H1 (cell line): ENCODE measurements at regions not wholly inside any gene's neighbourhood (a gene's known extent, or its start where the extent isn't known, plus 50 kb on each side); places are given as distances from the start of the nearest gene placed in this dataset.

Source experiments
- CTCF ChIA-PET: fragments of 300-600 bp; sonication (Branson Sonifier 250); formaldehyde crosslinking; loops from one replicate; lab custom pipeline; 2021; ENCODE audit not compliant: partially characterized antibody; lab: Charles Lee
- POLR2A ChIA-PET: fragments of 300-600 bp; sonication (Branson Sonifier 250); formaldehyde crosslinking; loops from one replicate; lab custom pipeline; 2021; ENCODE audit warnings: inconsistent platforms; ENCODE audit not compliant: partially characterized antibody; lab: Charles Lee
- DNase-seq, 2 experiments: peaks; one replicate each; pipeline versions ENCODE4 v3.0.0 to v3.0.0-alpha.2; 2010 to 2022; ENCODE audit warnings: low spot score in 2 of 2, low read depth in 1 of 2, mixed read lengths in 1 of 2
- FAIRE-seq: peaks from 2 replicates; lab custom pipeline; 2011; peaks lifted over from hg19 to GRCh38; lab: Jason Lieb, UNC
- H2AFZ ChIP-seq: 2 replicates; pipeline ENCODE4 v1.8.1; 2012; ENCODE audit warnings: low read length, inconsistent platforms
- H2AK5ac ChIP-seq: 2 replicates; pipeline ENCODE4 v1.6.1; 2013; ENCODE audit warnings: low read depth, low read length
- H2BK120ac ChIP-seq: replicated peaks from 2 replicates; pipeline ENCODE3; 2013; ENCODE audit warnings: low read depth, low read length, inconsistent platforms
- H2BK12ac ChIP-seq: 2 replicates; pipeline ENCODE4 v1.6.1; 2013; ENCODE audit warnings: low read depth, low read length
- H2BK15ac ChIP-seq: 2 replicates; pipeline ENCODE4 v1.6.1; 2013; ENCODE audit warnings: low read length
- H2BK20ac ChIP-seq: 2 replicates; pipeline ENCODE4 v1.6.1; 2013; ENCODE audit warnings: low read length
- H2BK5ac ChIP-seq: 2 replicates; pipeline ENCODE4 v1.6.1; 2013; ENCODE audit warnings: low read depth, low read length
- H3K14ac ChIP-seq: 2 replicates; pipeline ENCODE4 v1.6.1; 2013; ENCODE audit warnings: inconsistent platforms; ENCODE audit not compliant: insufficient read length
- H3K18ac ChIP-seq: 2 replicates; pipeline ENCODE4 v1.6.1; 2013; ENCODE audit warnings: low read length; ENCODE audit errors: extremely low read depth
- H3K23ac ChIP-seq: 2 replicates; pipeline ENCODE4 v1.6.1; 2013; ENCODE audit warnings: inconsistent platforms; ENCODE audit not compliant: insufficient read length
- H3K23me2 ChIP-seq: 2 replicates; pipeline ENCODE4 v1.6.1; 2013; ENCODE audit warnings: low read depth, low read length
- H3K27ac ChIP-seq: 2 replicates; pipeline ENCODE4 v1.6.1; 2011; ENCODE audit warnings: low read depth, low read length, inconsistent platforms
- H3K27me3 ChIP-seq, 4 experiments: replicated peaks in 1 of 4; 1 replicate in 1 of 4; 2 replicates in 3 of 4; pipeline versions ENCODE4 v1.6.1 to v1.8.1; 2011 to 2013; ENCODE audit warnings: low read length in 3 of 4, mild to moderate bottlenecking in 3 of 4, inconsistent platforms in 2 of 4, mixed read lengths in 2 of 4, moderate library complexity in 1 of 4; ENCODE audit not compliant: control insufficient read depth in 3 of 4, insufficient read depth in 3 of 4; ENCODE audit errors: extremely low read depth in 1 of 4
- H3K36me3 ChIP-seq, 4 experiments: 2 replicates each; pipeline versions ENCODE4 v1.6.1 to v1.8.1; 2011 to 2013; ENCODE audit warnings: mild to moderate bottlenecking in 4 of 4, low read length in 3 of 4, moderate library complexity in 2 of 4, control low read depth in 1 of 4, inconsistent platforms in 1 of 4; ENCODE audit not compliant: insufficient read depth in 4 of 4, control insufficient read depth in 2 of 4
- H3K4ac ChIP-seq: replicated peaks from 2 replicates; pipeline ENCODE3; 2013; ENCODE audit warnings: low read length, low read depth, mixed read lengths, inconsistent platforms; ENCODE audit not compliant: insufficient read length
- H3K4me1 ChIP-seq, 4 experiments: replicated peaks in 1 of 4; 1 replicate in 1 of 4; 2 replicates in 3 of 4; pipeline versions ENCODE4 v1.6.1 to v1.8.1; 2011 to 2013; ENCODE audit warnings: low read length in 3 of 4, inconsistent platforms in 2 of 4, mixed read lengths in 1 of 4; ENCODE audit not compliant: insufficient read depth in 4 of 4, control insufficient read depth in 3 of 4
- H3K4me2 ChIP-seq, 2 experiments: 2 replicates each; pipeline versions ENCODE4 v1.6.1 to v1.8.1; 2011 to 2013; ENCODE audit warnings: low read depth in 2 of 2, low read length in 2 of 2, control low read depth in 1 of 2, inconsistent platforms in 1 of 2, mild to moderate bottlenecking in 1 of 2; ENCODE audit not compliant: insufficient read depth in 1 of 2
- H3K4me3 ChIP-seq, 4 experiments: fragments of 200-600, 300-600 bp in 1 of 4; sonication (generic), shearing (Covaris generic), sonication (Bioruptor Twin) in 1 of 4; 2 replicates each; pipeline versions ENCODE4 v1.5.1 to v1.8.1; 2011 to 2016; ENCODE audit warnings: low read length in 4 of 4, low read depth in 3 of 4, control low read depth in 2 of 4, inconsistent platforms in 2 of 4, mild to moderate bottlenecking in 2 of 4, mixed read lengths in 1 of 4, moderate library complexity in 1 of 4; ENCODE audit not compliant: insufficient read depth in 2 of 4; ENCODE audit errors: extremely low read depth in 1 of 4
- H3K56ac ChIP-seq: replicated peaks from 2 replicates; pipeline ENCODE3; 2013; ENCODE audit warnings: low read depth, mild to moderate bottlenecking, mixed read lengths, low read length, inconsistent platforms; ENCODE audit not compliant: insufficient read length
- H3K79me1 ChIP-seq: 2 replicates; pipeline ENCODE4 v1.6.1; 2013; ENCODE audit warnings: low read depth, low read length, control low read depth
- H3K79me2 ChIP-seq, 2 experiments: 2 replicates each; pipeline versions ENCODE4 v1.6.1 to v1.8.1; 2012 to 2013; ENCODE audit warnings: low read length in 2 of 2, mild to moderate bottlenecking in 2 of 2, inconsistent platforms in 1 of 2; ENCODE audit not compliant: insufficient read depth in 2 of 2, control insufficient read depth in 1 of 2
- H3K9ac ChIP-seq, 4 experiments: replicated peaks in 1 of 4; 1 replicate in 1 of 4; 2 replicates in 3 of 4; pipeline versions ENCODE4 v1.6.1 to v1.8.1; 2011 to 2013; ENCODE audit warnings: low read depth in 3 of 4, low read length in 3 of 4, control low read depth in 2 of 4, mild to moderate bottlenecking in 2 of 4, moderate library complexity in 2 of 4, inconsistent platforms in 1 of 4; ENCODE audit errors: extremely low read depth in 1 of 4
- H3K9me3 ChIP-seq, 2 experiments: 2 replicates each; pipeline versions ENCODE4 v1.6.1 to v1.8.1; 2012 to 2013; ENCODE audit warnings: mild to moderate bottlenecking in 2 of 2, moderate library complexity in 2 of 2, control low read depth in 1 of 2, inconsistent platforms in 1 of 2, low read depth in 1 of 2, low read length in 1 of 2, mixed read lengths in 1 of 2; ENCODE audit not compliant: insufficient read depth in 2 of 2
- H4K20me1 ChIP-seq, 2 experiments: replicated peaks in 1 of 2; 2 replicates each; pipeline versions ENCODE3 to v1.8.1; 2011 to 2013; ENCODE audit warnings: inconsistent platforms in 2 of 2, low read length in 2 of 2, mild to moderate bottlenecking in 1 of 2; ENCODE audit not compliant: insufficient read depth in 2 of 2, control insufficient read depth in 1 of 2
- H4K5ac ChIP-seq: 2 replicates; pipeline ENCODE4 v1.6.1; 2013; ENCODE audit warnings: low read length, low read depth, mixed read lengths, inconsistent platforms; ENCODE audit not compliant: insufficient read length
- H4K8ac ChIP-seq: 2 replicates; pipeline ENCODE4 v1.8.0; 2013; ENCODE audit warnings: mild to moderate bottlenecking, moderate library complexity, low read length, inconsistent platforms; ENCODE audit not compliant: insufficient read depth; ENCODE audit errors: extremely low read depth
- H4K91ac ChIP-seq: replicated peaks from 2 replicates; pipeline ENCODE3; 2013; ENCODE audit warnings: low read length, mixed read lengths, inconsistent platforms; ENCODE audit not compliant: insufficient read length
- WGBS, 2 experiments: shearing (Covaris generic) in 1 of 2; methylation state at CpG; one replicate each; pipeline versions ENCODE4 v1.1.6 to v1.1.7; 2013 to 2015; ENCODE audit warnings: low lambda C conversion rate in 2 of 2, mixed read lengths in 2 of 2, inconsistent platforms in 1 of 2, low coverage in 1 of 2, missing lambda C conversion rate in 1 of 2; ENCODE audit not compliant: insufficient replicate concordance in 2 of 2, insufficient coverage in 1 of 2, insufficient read length in 1 of 2; ENCODE audit errors: extremely low coverage in 1 of 2, missing lambda C conversion rate in 1 of 2; 5-methylcytosine and 5-hydroxymethylcytosine counted together
- TF ChIP-seq, protein P1 (sequence below): fragments of 300-600 bp; sonication (generic); IDR thresholded peaks from 2 replicates; pipeline ENCODE4 v1.7.1; 2012; ENCODE audit warnings: low read length, moderate library complexity, mild to moderate bottlenecking, inconsistent platforms; ENCODE audit not compliant: insufficient replicate concordance

DNA sequence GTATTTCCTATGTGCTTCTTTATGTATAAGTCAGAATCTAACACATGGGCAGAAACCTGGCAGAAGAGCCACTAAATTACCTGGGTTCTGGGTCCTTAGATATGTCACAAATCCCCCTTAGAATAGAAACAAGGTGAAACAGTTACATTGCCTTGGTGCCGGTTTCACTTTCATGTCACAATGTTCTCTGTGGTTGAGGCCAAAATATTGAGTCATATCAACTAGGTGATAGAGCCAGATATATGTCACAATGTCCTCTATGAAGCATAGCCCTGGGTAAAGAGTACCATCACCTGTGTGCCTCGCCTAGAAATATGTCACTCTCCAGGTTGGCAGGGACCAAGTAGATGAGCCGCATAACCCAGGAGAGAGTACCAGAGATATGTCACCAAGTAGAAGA lies 899.8 kb upstream of the TSPY4 start:
- Histone ChIP-seq H3K4ac (no peak overlapping the region), H3K4me2 (no peak overlapping the region), H3K56ac (no peak overlapping the region), H3K4me3 (no peak overlapping the region), H3K27ac (no peak overlapping the region), H2BK120ac (no peak overlapping the region), H4K91ac (no peak overlapping the region), H4K5ac (no peak overlapping the region), H2BK5ac (no peak overlapping the region), H3K18ac (no peak overlapping the region), H4K20me1 (no peaks in the 10 kb centered on the region), H2BK12ac (no peak overlapping the region), H3K4me1 (no peaks in the 10 kb centered on the region), H3K79me2 (no peaks in the 10 kb centered on the region), H2AK5ac (no peak overlapping the region), H3K23me2 (no peaks in the 10 kb centered on the region), H3K79me1 (no peaks in the 10 kb centered on the region), H2BK15ac (no peak overlapping the region), H3K27me3 (no peaks in the 10 kb centered on the region), H3K23ac (no peak overlapping the region), H3K9me3 (peaks cover 18 to 84% of the 10 kb centered on the region in 2 experiments; a peak in 2 of 4 replicates), H3K9ac (no peak overlapping the region), H3K14ac (no peak overlapping the region), H2BK20ac (no peak overlapping the region), H3K36me3 (no peaks in the 10 kb centered on the region), H4K8ac (no peak overlapping the region), H2AFZ (no peak overlapping the region)
- WGBS, 2 experiments, result 81% methylated on average over 3 of the region's 3 CpGs; no CpG with 5 or more reads in 1 of the 2 experiments
- FAIRE-seq, result no peak
- CTCF ChIA-PET, result no interaction called here
- DNase-seq, result no peak
- POLR2A ChIA-PET, result no interaction called here
- TF ChIP-seq, protein P1, sequence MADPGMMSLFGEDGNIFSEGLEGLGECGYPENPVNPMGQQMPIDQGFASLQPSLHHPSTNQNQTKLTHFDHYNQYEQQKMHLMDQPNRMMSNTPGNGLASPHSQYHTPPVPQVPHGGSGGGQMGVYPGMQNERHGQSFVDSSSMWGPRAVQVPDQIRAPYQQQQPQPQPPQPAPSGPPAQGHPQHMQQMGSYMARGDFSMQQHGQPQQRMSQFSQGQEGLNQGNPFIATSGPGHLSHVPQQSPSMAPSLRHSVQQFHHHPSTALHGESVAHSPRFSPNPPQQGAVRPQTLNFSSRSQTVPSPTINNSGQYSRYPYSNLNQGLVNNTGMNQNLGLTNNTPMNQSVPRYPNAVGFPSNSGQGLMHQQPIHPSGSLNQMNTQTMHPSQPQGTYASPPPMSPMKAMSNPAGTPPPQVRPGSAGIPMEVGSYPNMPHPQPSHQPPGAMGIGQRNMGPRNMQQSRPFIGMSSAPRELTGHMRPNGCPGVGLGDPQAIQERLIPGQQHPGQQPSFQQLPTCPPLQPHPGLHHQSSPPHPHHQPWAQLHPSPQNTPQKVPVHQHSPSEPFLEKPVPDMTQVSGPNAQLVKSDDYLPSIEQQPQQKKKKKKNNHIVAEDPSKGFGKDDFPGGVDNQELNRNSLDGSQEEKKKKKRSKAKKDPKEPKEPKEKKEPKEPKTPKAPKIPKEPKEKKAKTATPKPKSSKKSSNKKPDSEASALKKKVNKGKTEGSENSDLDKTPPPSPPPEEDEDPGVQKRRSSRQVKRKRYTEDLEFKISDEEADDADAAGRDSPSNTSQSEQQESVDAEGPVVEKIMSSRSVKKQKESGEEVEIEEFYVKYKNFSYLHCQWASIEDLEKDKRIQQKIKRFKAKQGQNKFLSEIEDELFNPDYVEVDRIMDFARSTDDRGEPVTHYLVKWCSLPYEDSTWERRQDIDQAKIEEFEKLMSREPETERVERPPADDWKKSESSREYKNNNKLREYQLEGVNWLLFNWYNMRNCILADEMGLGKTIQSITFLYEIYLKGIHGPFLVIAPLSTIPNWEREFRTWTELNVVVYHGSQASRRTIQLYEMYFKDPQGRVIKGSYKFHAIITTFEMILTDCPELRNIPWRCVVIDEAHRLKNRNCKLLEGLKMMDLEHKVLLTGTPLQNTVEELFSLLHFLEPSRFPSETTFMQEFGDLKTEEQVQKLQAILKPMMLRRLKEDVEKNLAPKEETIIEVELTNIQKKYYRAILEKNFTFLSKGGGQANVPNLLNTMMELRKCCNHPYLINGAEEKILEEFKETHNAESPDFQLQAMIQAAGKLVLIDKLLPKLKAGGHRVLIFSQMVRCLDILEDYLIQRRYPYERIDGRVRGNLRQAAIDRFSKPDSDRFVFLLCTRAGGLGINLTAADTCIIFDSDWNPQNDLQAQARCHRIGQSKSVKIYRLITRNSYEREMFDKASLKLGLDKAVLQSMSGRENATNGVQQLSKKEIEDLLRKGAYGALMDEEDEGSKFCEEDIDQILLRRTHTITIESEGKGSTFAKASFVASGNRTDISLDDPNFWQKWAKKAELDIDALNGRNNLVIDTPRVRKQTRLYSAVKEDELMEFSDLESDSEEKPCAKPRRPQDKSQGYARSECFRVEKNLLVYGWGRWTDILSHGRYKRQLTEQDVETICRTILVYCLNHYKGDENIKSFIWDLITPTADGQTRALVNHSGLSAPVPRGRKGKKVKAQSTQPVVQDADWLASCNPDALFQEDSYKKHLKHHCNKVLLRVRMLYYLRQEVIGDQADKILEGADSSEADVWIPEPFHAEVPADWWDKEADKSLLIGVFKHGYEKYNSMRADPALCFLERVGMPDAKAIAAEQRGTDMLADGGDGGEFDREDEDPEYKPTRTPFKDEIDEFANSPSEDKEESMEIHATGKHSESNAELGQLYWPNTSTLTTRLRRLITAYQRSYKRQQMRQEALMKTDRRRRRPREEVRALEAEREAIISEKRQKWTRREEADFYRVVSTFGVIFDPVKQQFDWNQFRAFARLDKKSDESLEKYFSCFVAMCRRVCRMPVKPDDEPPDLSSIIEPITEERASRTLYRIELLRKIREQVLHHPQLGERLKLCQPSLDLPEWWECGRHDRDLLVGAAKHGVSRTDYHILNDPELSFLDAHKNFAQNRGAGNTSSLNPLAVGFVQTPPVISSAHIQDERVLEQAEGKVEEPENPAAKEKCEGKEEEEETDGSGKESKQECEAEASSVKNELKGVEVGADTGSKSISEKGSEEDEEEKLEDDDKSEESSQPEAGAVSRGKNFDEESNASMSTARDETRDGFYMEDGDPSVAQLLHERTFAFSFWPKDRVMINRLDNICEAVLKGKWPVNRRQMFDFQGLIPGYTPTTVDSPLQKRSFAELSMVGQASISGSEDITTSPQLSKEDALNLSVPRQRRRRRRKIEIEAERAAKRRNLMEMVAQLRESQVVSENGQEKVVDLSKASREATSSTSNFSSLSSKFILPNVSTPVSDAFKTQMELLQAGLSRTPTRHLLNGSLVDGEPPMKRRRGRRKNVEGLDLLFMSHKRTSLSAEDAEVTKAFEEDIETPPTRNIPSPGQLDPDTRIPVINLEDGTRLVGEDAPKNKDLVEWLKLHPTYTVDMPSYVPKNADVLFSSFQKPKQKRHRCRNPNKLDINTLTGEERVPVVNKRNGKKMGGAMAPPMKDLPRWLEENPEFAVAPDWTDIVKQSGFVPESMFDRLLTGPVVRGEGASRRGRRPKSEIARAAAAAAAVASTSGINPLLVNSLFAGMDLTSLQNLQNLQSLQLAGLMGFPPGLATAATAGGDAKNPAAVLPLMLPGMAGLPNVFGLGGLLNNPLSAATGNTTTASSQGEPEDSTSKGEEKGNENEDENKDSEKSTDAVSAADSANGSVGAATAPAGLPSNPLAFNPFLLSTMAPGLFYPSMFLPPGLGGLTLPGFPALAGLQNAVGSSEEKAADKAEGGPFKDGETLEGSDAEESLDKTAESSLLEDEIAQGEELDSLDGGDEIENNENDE, result no peak
